ENCODE measurements at regions not wholly inside any gene's neighbourhood (a gene's known extent, or its start where the extent isn't known, plus 50 kb on each side); places are given as distances from the start of the nearest gene placed in this dataset.

GRCh38 chr3:59266551-59266950, 216.7 kb upstream of the CFAP20DC start:
- no peak overlapping the region for H3K27ac ChIP-seq
- no peak overlapping the region for H3K4me3 ChIP-seq
- DNase-seq (ENCODE audit: low spot score in 2 of 2): no peak
- H3K27me3 ChIP-seq: no peaks in the 10 kb centered on the region
- no peaks in the 10 kb centered on the region for H3K36me3 ChIP-seq
- 90% methylated on average over 3 of the region's 3 CpGs for WGBS
- H3K4me1 ChIP-seq: no peaks in the 10 kb centered on the region
- H3K9me3 ChIP-seq: no peaks in the 10 kb centered on the region
- TF ChIP-seq POLR2A (IDR thresholded peaks at IDR 0.05) (no peak), CTCF (IDR thresholded peaks at IDR 0.05) (no peak), EP300 (IDR thresholded peaks at IDR 0.05) (no peak), POLR2AphosphoS5 (IDR thresholded peaks at IDR 0.05) (no peak)

GRCh38 chr3:59265566-59265965, 215.7 kb upstream of the CFAP20DC start:
- 74% methylated on average over 3 of the region's 3 CpGs for WGBS
- DNase-seq (ENCODE audit: low spot score in 2 of 2): no peak
- H3K27ac ChIP-seq: no peak overlapping the region

GRCh38 chr3:59264366-59264765, 214.5 kb upstream of the CFAP20DC start:
- Histone ChIP-seq H3K36me3 (no peaks in the 10 kb centered on the region), H3K27me3 (no peaks in the 10 kb centered on the region), H3K9me3 (no peaks in the 10 kb centered on the region), H3K4me3 (no peak overlapping the region), H3K4me1 (no peaks in the 10 kb centered on the region), H3K27ac (no peak overlapping the region)
- DNase-seq (ENCODE audit: low spot score in 2 of 2): no peak
- 94% methylated on average over 2 of the region's 2 CpGs for WGBS
- no peak for TF ChIP-seq CTCF (IDR thresholded peaks at IDR 0.05)
- TF ChIP-seq EP300 (IDR thresholded peaks at IDR 0.05): no peak
- TF ChIP-seq POLR2AphosphoS5 (IDR thresholded peaks at IDR 0.05): no peak
- TF ChIP-seq POLR2A (IDR thresholded peaks at IDR 0.05): no peak

More at GRCh38 chr3:59265566-59265965, 215.7 kb upstream of the CFAP20DC start:
- TF ChIP-seq CTCF (IDR thresholded peaks at IDR 0.05) (no peak), POLR2AphosphoS5 (IDR thresholded peaks at IDR 0.05) (no peak), POLR2A (IDR thresholded peaks at IDR 0.05) (no peak), EP300 (IDR thresholded peaks at IDR 0.05) (no peak)
- H3K9me3 ChIP-seq: no peaks in the 10 kb centered on the region
- no peaks in the 10 kb centered on the region for H3K27me3 ChIP-seq
- no peak overlapping the region for H3K4me3 ChIP-seq
- no peaks in the 10 kb centered on the region for H3K36me3 ChIP-seq
- no peaks in the 10 kb centered on the region for H3K4me1 ChIP-seq

DNA sequence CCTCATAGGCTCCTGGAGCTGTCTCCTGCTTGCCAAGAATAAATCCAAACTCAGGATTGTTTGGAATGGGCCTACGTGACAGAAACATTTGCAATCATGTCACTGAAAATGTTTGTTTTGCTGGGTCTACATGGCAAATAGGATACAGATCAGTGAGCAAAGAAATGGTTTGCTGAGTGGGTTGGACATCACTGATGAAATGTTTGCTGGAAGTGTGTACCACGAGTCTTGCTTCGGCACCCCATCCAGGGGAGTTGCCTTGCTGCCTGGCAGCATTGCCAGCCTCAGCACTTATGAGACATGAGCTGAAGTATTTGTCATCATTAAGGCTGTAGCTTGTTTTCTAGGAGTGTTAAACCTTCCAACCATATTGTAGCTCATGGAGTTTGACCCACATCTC, 213.3 kb upstream of the CFAP20DC start:
- TF ChIP-seq CTCF (IDR thresholded peaks at IDR 0.05): no peak
- TF ChIP-seq POLR2A (IDR thresholded peaks at IDR 0.05): no peak
- TF ChIP-seq POLR2AphosphoS5 (IDR thresholded peaks at IDR 0.05): no peak
- no peak for TF ChIP-seq EP300 (IDR thresholded peaks at IDR 0.05)
- Histone ChIP-seq H3K27me3 (no peaks in the 10 kb centered on the region), H3K9me3 (no peaks in the 10 kb centered on the region), H3K4me3 (no peak overlapping the region), H3K36me3 (no peaks in the 10 kb centered on the region), H3K27ac (no peak overlapping the region), H3K4me1 (no peaks in the 10 kb centered on the region)
- 53% methylated on average over 3 of the region's 3 CpGs for WGBS
- DNase-seq (ENCODE audit: low spot score in 2 of 2): no peak

DNA sequence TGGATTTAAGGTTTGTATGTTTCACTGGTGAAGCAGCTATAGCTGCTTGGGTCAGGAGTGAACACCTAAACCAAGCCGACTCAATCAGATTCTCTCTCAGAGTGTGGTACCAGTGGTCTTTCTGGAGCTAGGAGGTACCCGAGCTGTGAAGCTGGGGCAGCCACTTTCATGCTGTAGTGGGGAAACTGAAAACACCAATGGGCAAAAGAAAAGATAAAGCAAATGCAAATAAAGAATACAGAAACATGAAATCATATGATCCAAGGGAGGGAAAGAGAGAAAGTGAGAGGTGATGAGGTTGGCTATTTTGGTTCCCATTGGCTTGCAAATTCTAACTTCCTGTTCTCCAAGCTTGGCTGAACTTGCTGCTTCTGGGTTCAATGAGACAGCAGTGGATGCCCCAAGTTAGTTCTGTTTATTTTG, 212.3 kb upstream of the CFAP20DC start:
- DNase-seq (ENCODE audit: low spot score in 2 of 2): no peak
- Histone ChIP-seq H3K27me3 (no peaks in the 10 kb centered on the region), H3K27ac (no peak overlapping the region), H3K36me3 (no peaks in the 10 kb centered on the region), H3K4me3 (no peak overlapping the region), H3K4me1 (no peaks in the 10 kb centered on the region), H3K9me3 (no peaks in the 10 kb centered on the region)
- WGBS: 93% methylated on average over 2 of the region's 2 CpGs
- TF ChIP-seq EP300 (IDR thresholded peaks at IDR 0.05) (no peak), CTCF (IDR thresholded peaks at IDR 0.05) (no peak), POLR2A (IDR thresholded peaks at IDR 0.05) (no peak), POLR2AphosphoS5 (IDR thresholded peaks at IDR 0.05) (no peak)
